ENCODE measurements at regions not wholly inside any gene's neighbourhood (a gene's known extent, or its start where the extent isn't known, plus 50 kb on each side); places are given as distances from the start of the nearest gene placed in this dataset.

GRCh38 chr21:25126564-25126963 is 480.7 kb downstream of the MRPL39 start:
- TF ChIP-seq ZBTB33 (IDR thresholded peaks at IDR 0.05) (no peak), GABPA (IDR thresholded peaks at IDR 0.05 in 1 of 2, conservative IDR thresholded peaks at IDR 0.05 in 1 of 2) (no peak), ATF3 (IDR thresholded peaks at IDR 0.05) (no peak), REST (IDR thresholded peaks at IDR 0.05) (no peak), YY1 (IDR thresholded peaks at IDR 0.05) (no peak), TAF1 (conservative IDR thresholded peaks at IDR 0.05) (no peak), JUND (IDR thresholded peaks at IDR 0.05) (no peak), RXRA (IDR thresholded peaks at IDR 0.05) (no peak)
- TF ChIP-seq, protein P1, sequence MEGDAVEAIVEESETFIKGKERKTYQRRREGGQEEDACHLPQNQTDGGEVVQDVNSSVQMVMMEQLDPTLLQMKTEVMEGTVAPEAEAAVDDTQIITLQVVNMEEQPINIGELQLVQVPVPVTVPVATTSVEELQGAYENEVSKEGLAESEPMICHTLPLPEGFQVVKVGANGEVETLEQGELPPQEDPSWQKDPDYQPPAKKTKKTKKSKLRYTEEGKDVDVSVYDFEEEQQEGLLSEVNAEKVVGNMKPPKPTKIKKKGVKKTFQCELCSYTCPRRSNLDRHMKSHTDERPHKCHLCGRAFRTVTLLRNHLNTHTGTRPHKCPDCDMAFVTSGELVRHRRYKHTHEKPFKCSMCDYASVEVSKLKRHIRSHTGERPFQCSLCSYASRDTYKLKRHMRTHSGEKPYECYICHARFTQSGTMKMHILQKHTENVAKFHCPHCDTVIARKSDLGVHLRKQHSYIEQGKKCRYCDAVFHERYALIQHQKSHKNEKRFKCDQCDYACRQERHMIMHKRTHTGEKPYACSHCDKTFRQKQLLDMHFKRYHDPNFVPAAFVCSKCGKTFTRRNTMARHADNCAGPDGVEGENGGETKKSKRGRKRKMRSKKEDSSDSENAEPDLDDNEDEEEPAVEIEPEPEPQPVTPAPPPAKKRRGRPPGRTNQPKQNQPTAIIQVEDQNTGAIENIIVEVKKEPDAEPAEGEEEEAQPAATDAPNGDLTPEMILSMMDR (IDR thresholded peaks at IDR 0.05; ENCODE audit: low read depth, low read length, missing input control): no peak
